ENCODE measurements at regions not wholly inside any gene's neighbourhood (a gene's known extent, or its start where the extent isn't known, plus 50 kb on each side); places are given as distances from the start of the nearest gene placed in this dataset.

- ChIA-PET CTCF (interaction anchor here (0.8 kb wide), 1 partner anchor 27 kb away, joined by 3 read pairs; no protein-coding TSS in a partner anchor), POLR2A (no interaction called here)
- DNase-seq (ENCODE audit: low read depth in 1 of 2, low spot score in 1 of 2), result no peak
- TF ChIP-seq HEYL (CRISPR knock-in tag; IDR thresholded peaks at IDR 0.05) (no peak), ZNF302 (CRISPR knock-in tag; IDR thresholded peaks at IDR 0.05) (no peak), SREBF2 (IDR thresholded peaks at IDR 0.05) (no peak), HDAC2 (IDR thresholded peaks at IDR 0.05) (no peak), ELK1 (IDR thresholded peaks at IDR 0.05; ENCODE audit: low read depth, low read length) (no peak), CHD2 (IDR thresholded peaks at IDR 0.05; ENCODE audit: low read length, partially characterized antibody) (no peak), HOXA7 (CRISPR knock-in tag; IDR thresholded peaks at IDR 0.05) (no peak), SMC3 (IDR thresholded peaks at IDR 0.05) (no peak)
- TF ChIP-seq, protein P1, sequence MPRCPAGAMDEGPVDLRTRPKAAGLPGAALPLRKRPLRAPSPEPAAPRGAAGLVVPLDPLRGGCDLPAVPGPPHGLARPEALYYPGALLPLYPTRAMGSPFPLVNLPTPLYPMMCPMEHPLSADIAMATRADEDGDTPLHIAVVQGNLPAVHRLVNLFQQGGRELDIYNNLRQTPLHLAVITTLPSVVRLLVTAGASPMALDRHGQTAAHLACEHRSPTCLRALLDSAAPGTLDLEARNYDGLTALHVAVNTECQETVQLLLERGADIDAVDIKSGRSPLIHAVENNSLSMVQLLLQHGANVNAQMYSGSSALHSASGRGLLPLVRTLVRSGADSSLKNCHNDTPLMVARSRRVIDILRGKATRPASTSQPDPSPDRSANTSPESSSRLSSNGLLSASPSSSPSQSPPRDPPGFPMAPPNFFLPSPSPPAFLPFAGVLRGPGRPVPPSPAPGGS (IDR thresholded peaks at IDR 0.05), result no peak
- H3K27ac ChIP-seq, result no peak overlapping the region
- 87% methylated on average over 14 of the region's 14 CpGs for WGBS (ENCODE audit: missing lambda C conversion rate)
- no peaks in the 10 kb centered on the region for H3K9me3 ChIP-seq
- peaks cover 21% of the 10 kb centered on the region for H3K4me1 ChIP-seq
- FAIRE-seq, result no peak
- no peak for ATAC-seq
- no peak overlapping the region for H3K4me3 ChIP-seq
- H3K4me2 ChIP-seq, result no peak overlapping the region
These were observed 92.8 kb upstream of the MITF start for GRCh38 chr3:69646287-69647067.

DNA sequence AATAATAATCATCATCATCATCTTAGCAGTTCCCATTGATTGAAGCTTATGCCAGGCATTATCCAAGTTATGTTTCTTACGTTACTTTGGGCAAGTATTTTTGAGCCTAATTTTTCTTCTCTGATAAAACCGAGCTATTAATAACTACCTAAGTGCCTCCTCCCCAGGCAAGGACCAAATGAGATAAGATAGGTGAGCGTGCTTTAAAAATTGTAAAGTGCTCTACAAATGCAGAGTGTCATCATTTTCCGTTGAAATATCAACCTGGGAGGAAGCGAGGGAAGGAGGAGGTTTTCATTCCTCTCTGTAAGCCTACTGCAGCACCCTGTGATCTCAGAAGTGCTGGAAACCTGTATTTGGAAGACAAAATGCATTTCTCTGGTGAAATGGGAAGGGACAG is 96.7 kb upstream of the MITF start:
- TF ChIP-seq NR3C1 (IDR thresholded peaks at IDR 0.05), result no peak
- no peak for TF ChIP-seq RCOR1 (IDR thresholded peaks at IDR 0.05; ENCODE audit: low read depth, low read length)
- TF ChIP-seq EHF (CRISPR knock-in tag; IDR thresholded peaks at IDR 0.05), result no peak
- no peak for TF ChIP-seq HES2 (IDR thresholded peaks at IDR 0.05)
- no peak for TF ChIP-seq PHF8 (IDR thresholded peaks at IDR 0.05; ENCODE audit: borderline replicate concordance, low read depth)
- TF ChIP-seq POLR2AphosphoS2 (conservative IDR thresholded peaks at IDR 0.05; ENCODE audit: low read length), result no peak
- no peak for TF ChIP-seq JUNB (IDR thresholded peaks at IDR 0.05)
- no peak for TF ChIP-seq POLR2A (IDR thresholded peaks at IDR 0.05; ENCODE audit: low read length)
- no peak for TF ChIP-seq CBX8 (IDR thresholded peaks at IDR 0.05)
- Histone ChIP-seq H3K9me3 (no peaks in the 10 kb centered on the region), H3K4me3 (no peak overlapping the region), H3K4me2 (no peak overlapping the region), H3K27ac (no peak overlapping the region), H3K4me1 (peaks cover under 1% of the 10 kb centered on the region; the same call in 2 of the 3 replicates)
- WGBS (ENCODE audit: missing lambda C conversion rate), result 65% methylated on average over 5 of the region's 5 CpGs
- CTCF ChIA-PET, result no interaction called here
- FAIRE-seq (no peak), ATAC-seq (no peak), DNase-seq (ENCODE audit: low read depth in 1 of 2, low spot score in 1 of 2) (no peak)
- POLR2A ChIA-PET, result no interaction called here

- Histone ChIP-seq H3K4me1 (no peaks in the 10 kb centered on the region), H3K4me3 (no peak overlapping the region), H3K27ac (no peak overlapping the region), H3K9me3 (no peaks in the 10 kb centered on the region), H3K4me2 (no peak overlapping the region)
- ChIA-PET CTCF (interaction anchor here (0.6 kb wide), 1 partner anchor 92 kb away, joined by 4 read pairs; no protein-coding TSS in a partner anchor), POLR2A (no interaction called here)
- FAIRE-seq (no peak), DNase-seq (ENCODE audit: low read depth in 1 of 2, low spot score in 1 of 2) (no peak), ATAC-seq (no peak)
- 0% methylated on average over 1 of the region's 1 CpG for WGBS (ENCODE audit: missing lambda C conversion rate)
- TF ChIP-seq MAFK (IDR thresholded peaks at IDR 0.05; ENCODE audit: partially characterized antibody) (peak; percentile 76), ATOH8 (CRISPR knock-in tag; IDR thresholded peaks at IDR 0.05; ENCODE audit: low read depth) (no peak)
These were observed 99.4 kb upstream of the MITF start for GRCh38 chr3:69639851-69640250.
